K562 (cell line): ENCODE measurements at regions not wholly inside any gene's neighbourhood (a gene's known extent, or its start where the extent isn't known, plus 50 kb on each side); places are given as distances from the start of the nearest gene placed in this dataset.

Source experiments
- ATAC-seq: fragments of 200-7000 bp; cut with Tn5 transposase; 3 replicates; pipeline ENCODE4 v1.9.1; 2020; ENCODE audit warnings: moderate library complexity
- BruUV-seq: library from RNA; stranded (reverse); fragments of 400-500 nt; replicated peaks from 2 replicates; lab custom pipeline; 2021; lab: Mats Ljungman, UMichigan
- CTCF ChIA-PET: fragments of 300-600 bp; formaldehyde crosslinking; extraction: SDS; loops from one replicate; lab custom pipeline; 2021; ENCODE audit warnings: low intra/inter-chr PET ratio; lab: Yijun Ruan, JAX
- POLR2A ChIA-PET: fragments of 300-600, 350-650 bp; sonication (Branson Sonifier 250); formaldehyde crosslinking; extraction: SDS; loops from one replicate; lab custom pipeline; 2021; ENCODE audit warnings: antibody characterized with exemption, inconsistent platforms; lab: Yijun Ruan, JAX
- DNase-seq, 4 experiments: peaks; one replicate each; pipeline versions ENCODE4 v3.0.0 to v3.0.0-alpha.2; 2011 to 2018; ENCODE audit warnings: low spot score in 3 of 4, mixed read lengths in 3 of 4; ENCODE audit errors: extremely low read depth in 1 of 4
- FAIRE-seq: peaks from 2 replicates; lab custom pipeline; 2011; peaks lifted over from hg19 to GRCh38; lab: Jason Lieb, UNC
- H2AFZ ChIP-seq: 2 replicates; pipeline ENCODE4 v1.6.0; 2011; ENCODE audit warnings: low read depth, low read length, control low read depth, inconsistent platforms
- H3K27ac ChIP-seq: fragments of 200-600 bp; 3 replicates; pipeline ENCODE4 v1.8.0; 2011; ENCODE audit warnings: low read depth, mild to moderate bottlenecking, control low read depth, inconsistent platforms, low read length, moderate library complexity, mixed read lengths; ENCODE audit errors: extremely low read depth
- H3K27me3 ChIP-seq, 2 experiments: fragments of 300-600 bp in 1 of 2; 2 replicates in 1 of 2; 3 replicates in 1 of 2; pipeline versions ENCODE4 v1.6.0 to v1.8.0; 2011; ENCODE audit warnings: inconsistent platforms in 2 of 2, low read length in 2 of 2, mild to moderate bottlenecking in 1 of 2, mixed read lengths in 1 of 2, moderate library complexity in 1 of 2; ENCODE audit not compliant: control insufficient read depth in 2 of 2, insufficient read depth in 2 of 2
- H3K36me3 ChIP-seq: fragments of 300-600 bp; 3 replicates; pipeline ENCODE4 v1.8.0; 2011; ENCODE audit warnings: mild to moderate bottlenecking, low read length, inconsistent platforms; ENCODE audit not compliant: control insufficient read depth, insufficient read depth
- H3K4me1 ChIP-seq, 2 experiments: fragments of 200-600 bp in 1 of 2; replicated peaks in 1 of 2; 2 replicates in 1 of 2; 3 replicates in 1 of 2; pipeline versions ENCODE4 v1.5.1 to v1.8.0; 2011; ENCODE audit warnings: inconsistent platforms in 2 of 2, low read length in 2 of 2, mild to moderate bottlenecking in 1 of 2, mixed read lengths in 1 of 2, moderate library complexity in 1 of 2; ENCODE audit not compliant: control insufficient read depth in 2 of 2, insufficient read depth in 2 of 2
- H3K4me2 ChIP-seq: 2 replicates; pipeline ENCODE4 v1.6.1; 2011; ENCODE audit warnings: low read length, control low read depth, inconsistent platforms, mixed read lengths; ENCODE audit not compliant: insufficient read depth
- H3K4me3 ChIP-seq: fragments of 200-600 bp; sonication (generic), shearing (Covaris generic); 2 replicates; pipeline ENCODE4 v1.5.1; 2016; ENCODE audit warnings: control low read depth, inconsistent platforms
- H3K79me2 ChIP-seq: fragments of 200-600 bp; 3 replicates; pipeline ENCODE4 v1.8.0; 2011; ENCODE audit warnings: low read length, inconsistent platforms; ENCODE audit not compliant: control insufficient read depth, insufficient read depth
- H3K9ac ChIP-seq, 2 experiments: 2 replicates each; pipeline versions ENCODE4 v1.6.0 to v1.6.1; 2011; ENCODE audit warnings: low read depth in 2 of 2, low read length in 2 of 2, control low read depth in 1 of 2, inconsistent platforms in 1 of 2, mild to moderate bottlenecking in 1 of 2, mixed read lengths in 1 of 2; ENCODE audit not compliant: insufficient read depth in 1 of 2
- H3K9me1 ChIP-seq: one replicate; pipeline ENCODE4 v1.6.0; 2011; ENCODE audit warnings: inconsistent platforms, mild to moderate bottlenecking, low read length, moderate library complexity; ENCODE audit not compliant: control insufficient read depth, insufficient read depth
- H3K9me3 ChIP-seq: replicated peaks from 2 replicates; pipeline ENCODE4 v1.5.1; 2011; ENCODE audit warnings: low read depth, low read length, inconsistent platforms; ENCODE audit not compliant: control insufficient read depth, insufficient read depth
- H4K20me1 ChIP-seq: replicated peaks from 2 replicates; pipeline ENCODE4 v1.6.1; 2011; ENCODE audit warnings: low read length, inconsistent platforms, mixed read lengths; ENCODE audit not compliant: control insufficient read depth, insufficient read depth
- CTBP1 ChIP-seq: fragments of 450-650 bp; IDR thresholded peaks from 2 replicates; pipeline ENCODE4 v1.6.1; 2016; ENCODE audit warnings: borderline replicate concordance
- ELF1 ChIP-seq: fragments of 200-800 bp; sonication (Bioruptor generic); IDR thresholded peaks from 2 replicates; pipeline ENCODE4 v1.6.1; 2016; ENCODE audit warnings: missing genetic modification characterization, missing compliant biosample characterization
- GABPB1 ChIP-seq: sonication (generic); formaldehyde crosslinking; IDR thresholded peaks from 2 replicates; pipeline ENCODE4 v1.8.0; 2022; ENCODE audit warnings: mild to moderate bottlenecking, missing genetic modification reagents
- HCFC1 ChIP-seq: IDR thresholded peaks from 2 replicates; pipeline ENCODE4 v1.6.1; 2012; ENCODE audit warnings: low read depth, low read length, improper control_type of control experiment
- HDAC6 ChIP-seq: IDR thresholded peaks from 2 replicates; pipeline ENCODE4 v1.6.1; 2012; ENCODE audit warnings: low read depth, mild to moderate bottlenecking, control low read depth, inconsistent platforms, low read length, moderate library complexity
- RNF2 ChIP-seq: sonication (generic); IDR thresholded peaks from 2 replicates; pipeline ENCODE4 v1.6.1; 2016
- SMARCA5 ChIP-seq: fragments of 450-650 bp; IDR thresholded peaks from 2 replicates; pipeline ENCODE4 v1.6.1; 2016
- SRSF3 ChIP-seq: fragments of 200-400 bp; formaldehyde crosslinking; IDR thresholded peaks from 2 replicates; pipeline ENCODE4 v1.6.1; 2016; ENCODE audit warnings: mild to moderate bottlenecking, low read length, moderate library complexity; ENCODE audit not compliant: insufficient read depth
- ZNF318 ChIP-seq, 2 experiments: fragments of 450-650 bp; IDR thresholded peaks; 2 replicates each; pipeline ENCODE4 v1.6.1; 2016; ENCODE audit warnings: mild to moderate bottlenecking in 2 of 2, borderline replicate concordance in 1 of 2, low read depth in 1 of 2, moderate library complexity in 1 of 2
- ZNF57 ChIP-seq: fragments of 450-650 bp; formaldehyde crosslinking; IDR thresholded peaks from 2 replicates; pipeline ENCODE4 v1.4.0; 2020; ENCODE audit warnings: mild to moderate bottlenecking, moderate library complexity
- ZNF639 ChIP-seq, 2 experiments: fragments of 200-800 bp in 1 of 2; sonication (Bioruptor generic) in 1 of 2; sonication (generic) in 1 of 2; formaldehyde crosslinking in 1 of 2; IDR thresholded peaks in 1 of 2; conservative IDR thresholded peaks in 1 of 2; 2 replicates each; pipeline versions ENCODE4 v1.5.0 to v1.6.1; 2016 to 2020; ENCODE audit warnings: missing compliant biosample characterization in 1 of 2, missing genetic modification characterization in 1 of 2, missing genetic modification reagents in 1 of 2
- ZNF655 ChIP-seq: fragments of 250-450 bp; sonication (Bioruptor Pico); IDR thresholded peaks from 2 replicates; pipeline ENCODE4 v1.5.0; 2021
- ZNF778 ChIP-seq: fragments of 450-650 bp; formaldehyde crosslinking; IDR thresholded peaks from 2 replicates; pipeline ENCODE4 v1.4.0; 2020; ENCODE audit warnings: mild to moderate bottlenecking, moderate library complexity
- WGBS: fragments of 100-300 bp; shearing (Covaris generic); methylation state at CpG from one replicate; pipeline ENCODE4 v1.1.6; 2016; ENCODE audit warnings: low coverage, mixed read lengths; ENCODE audit not compliant: insufficient coverage; ENCODE audit errors: missing lambda C conversion rate; 5-methylcytosine and 5-hydroxymethylcytosine counted together
- in situ Hi-C: fragments of 300-500 bp; cut with MboI; formaldehyde crosslinking; loops from 4 replicates; pipeline ENCODE4 v1.15.0; 2018; ENCODE audit warnings: inconsistent platforms, mixed read lengths
- intact Hi-C: fragments of 100-400 bp; cut with micrococcal nuclease; formaldehyde crosslinking; loops from 2 replicates; pipeline ENCODE4 v1.14.2; 2022

GRCh38 chr5:152144030-152144429 is 219.4 kb upstream of the GLRA1 start:
- no peak overlapping the region for H3K4me3 ChIP-seq
- H3K4me1 ChIP-seq: no peaks in the 10 kb centered on the region
- no peak overlapping the region for H3K27ac ChIP-seq
- H3K79me2 ChIP-seq: no peaks in the 10 kb centered on the region
- no peaks in the 10 kb centered on the region for H3K27me3 ChIP-seq
- no peak overlapping the region for H3K9ac ChIP-seq
- WGBS: 0% methylated on average over 9 of the region's 9 CpGs
- no peaks in the 10 kb centered on the region for H3K9me3 ChIP-seq
- no peak for DNase-seq
- no peak for FAIRE-seq
- ChIA-PET CTCF (no interaction called here), POLR2A (interaction anchor here (0.7 kb wide), 1 partner anchor 100 kb away, joined by 3 read pairs; no protein-coding TSS in a partner anchor)
- H2AFZ ChIP-seq: no peak overlapping the region
- in situ Hi-C loops: loop anchor here (25.0 kb wide), 1 partner anchor 307 kb away; no protein-coding TSS in a partner anchor
- H3K9me1 ChIP-seq: no peaks in the 10 kb centered on the region
- ATAC-seq: no peak
- intact Hi-C loops: loop anchor here (5.0 kb wide), 1 partner anchor 487 kb away; no protein-coding TSS in a partner anchor
- H3K36me3 ChIP-seq: no peaks in the 10 kb centered on the region
- no peak overlapping the region for H3K4me2 ChIP-seq
- H4K20me1 ChIP-seq: no peaks in the 10 kb centered on the region
- BruUV-seq: no TSS peak
- TF ChIP-seq ZNF655 (no peak), CTBP1 (no peak), RNF2 (no peak), SRSF3 (no peak), SMARCA5 (no peak), GABPB1 (CRISPR knock-in tag) (no peak), ZNF318 (IDR thresholded peaks at IDR 0.05; ENCODE audit: borderline replicate concordance in 1 of 2, low read depth in 1 of 2) (no peak), HCFC1 (no peak), ZNF778 (CRISPR knock-in tag) (no peak), ELF1 (no peak), HDAC6 (no peak), ZNF639 (CRISPR knock-in tag; conservative IDR thresholded peaks at IDR 0.05 in 1 of 2, IDR thresholded peaks at IDR 0.05 in 1 of 2) (no peak), ZNF57 (no peak)
